Osteoblast (primary cell): ENCODE measurements at regions not wholly inside any gene's neighbourhood (a gene's known extent, or its start where the extent isn't known, plus 50 kb on each side); places are given as distances from the start of the nearest gene placed in this dataset.
A peak's percentile ranks its signal among the peaks of the same experiment; 100 is the strongest.

Experiments
- DNase-seq: peaks from one replicate; pipeline ENCODE4 v3.0.0; 2011; ENCODE audit warnings: low spot score, mixed read lengths; ENCODE audit not compliant: insufficient read length; ENCODE audit errors: missing footprints
- H2AFZ ChIP-seq: 2 replicates; pipeline ENCODE4 v1.6.0; 2011; ENCODE audit warnings: mild to moderate bottlenecking, low read length
- H3K27ac ChIP-seq: 2 replicates; pipeline ENCODE4 v1.5.1; 2011; ENCODE audit warnings: mild to moderate bottlenecking, low read depth, low read length, moderate library complexity
- H3K27me3 ChIP-seq: 2 replicates; pipeline ENCODE4 v1.6.0; 2012; ENCODE audit warnings: mild to moderate bottlenecking, control low read depth, inconsistent platforms, low read length, moderate library complexity; ENCODE audit not compliant: insufficient read depth
- H3K36me3 ChIP-seq: 2 replicates; pipeline ENCODE4 v1.5.1; 2011; ENCODE audit warnings: mild to moderate bottlenecking, low read length, control low read depth, moderate library complexity; ENCODE audit not compliant: insufficient read depth
- H3K4me1 ChIP-seq: 2 replicates; pipeline ENCODE4 v1.5.1; 2011; ENCODE audit warnings: mild to moderate bottlenecking, low read length, control low read depth, moderate library complexity; ENCODE audit not compliant: insufficient read depth
- H3K4me2 ChIP-seq: 2 replicates; pipeline ENCODE4 v1.6.0; 2011; ENCODE audit warnings: mild to moderate bottlenecking, low read length; ENCODE audit not compliant: insufficient read depth
- H3K4me3 ChIP-seq: fragments of 200-600 bp; sonication (generic); 3 replicates; pipeline ENCODE4 v1.5.1; 2012; ENCODE audit warnings: mild to moderate bottlenecking, low read length, inconsistent platforms; ENCODE audit not compliant: insufficient read depth
- H3K79me2 ChIP-seq: 2 replicates; pipeline ENCODE4 v1.6.0; 2012; ENCODE audit warnings: mild to moderate bottlenecking, low read length, control low read depth, inconsistent platforms; ENCODE audit not compliant: insufficient read depth
- H3K9me3 ChIP-seq: 2 replicates; pipeline ENCODE4 v1.5.1; 2011; ENCODE audit warnings: low read depth, low read length, control low read depth
- H4K20me1 ChIP-seq: 2 replicates; pipeline ENCODE4 v1.6.0; 2012; ENCODE audit warnings: mild to moderate bottlenecking, low read length, control low read depth; ENCODE audit not compliant: insufficient read depth
- TF ChIP-seq, protein P1 (sequence below): IDR thresholded peaks from 2 replicates; pipeline ENCODE4 v1.5.1; 2011; ENCODE audit warnings: mild to moderate bottlenecking, low read depth, low read length, moderate library complexity; ENCODE audit errors: extremely low read depth

DNA sequence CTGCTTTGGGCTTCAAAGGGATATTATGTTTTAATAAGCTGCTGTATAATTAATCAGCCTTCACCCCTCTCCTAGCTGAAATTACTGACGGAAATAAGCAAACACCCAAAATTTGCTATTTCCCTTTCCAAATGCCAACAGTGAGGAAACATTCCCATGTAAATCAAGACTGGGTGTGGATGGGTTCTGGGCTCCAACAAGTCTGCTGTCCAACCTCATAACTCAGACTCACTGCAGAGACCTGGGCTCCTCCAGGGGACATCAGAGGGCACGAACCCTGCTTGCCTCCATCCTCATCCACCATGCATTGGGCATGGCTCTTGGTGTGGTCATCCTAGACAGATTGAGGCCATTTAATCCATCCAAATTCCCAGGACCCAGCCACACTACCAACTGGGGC, 173.7 kb downstream of the C1D start:
- TF ChIP-seq, protein P1, sequence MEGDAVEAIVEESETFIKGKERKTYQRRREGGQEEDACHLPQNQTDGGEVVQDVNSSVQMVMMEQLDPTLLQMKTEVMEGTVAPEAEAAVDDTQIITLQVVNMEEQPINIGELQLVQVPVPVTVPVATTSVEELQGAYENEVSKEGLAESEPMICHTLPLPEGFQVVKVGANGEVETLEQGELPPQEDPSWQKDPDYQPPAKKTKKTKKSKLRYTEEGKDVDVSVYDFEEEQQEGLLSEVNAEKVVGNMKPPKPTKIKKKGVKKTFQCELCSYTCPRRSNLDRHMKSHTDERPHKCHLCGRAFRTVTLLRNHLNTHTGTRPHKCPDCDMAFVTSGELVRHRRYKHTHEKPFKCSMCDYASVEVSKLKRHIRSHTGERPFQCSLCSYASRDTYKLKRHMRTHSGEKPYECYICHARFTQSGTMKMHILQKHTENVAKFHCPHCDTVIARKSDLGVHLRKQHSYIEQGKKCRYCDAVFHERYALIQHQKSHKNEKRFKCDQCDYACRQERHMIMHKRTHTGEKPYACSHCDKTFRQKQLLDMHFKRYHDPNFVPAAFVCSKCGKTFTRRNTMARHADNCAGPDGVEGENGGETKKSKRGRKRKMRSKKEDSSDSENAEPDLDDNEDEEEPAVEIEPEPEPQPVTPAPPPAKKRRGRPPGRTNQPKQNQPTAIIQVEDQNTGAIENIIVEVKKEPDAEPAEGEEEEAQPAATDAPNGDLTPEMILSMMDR: no peak
- Histone ChIP-seq H3K4me1 (no peaks in the 10 kb centered on the region), H3K27ac (no peak overlapping the region), H2AFZ (no peak overlapping the region), H4K20me1 (no peaks in the 10 kb centered on the region), H3K4me3 (no peak overlapping the region), H3K27me3 (no peaks in the 10 kb centered on the region), H3K9me3 (no peaks in the 10 kb centered on the region), H3K4me2 (no peak overlapping the region), H3K79me2 (no peaks in the 10 kb centered on the region), H3K36me3 (no peaks in the 10 kb centered on the region)
- no peak for DNase-seq

DNA sequence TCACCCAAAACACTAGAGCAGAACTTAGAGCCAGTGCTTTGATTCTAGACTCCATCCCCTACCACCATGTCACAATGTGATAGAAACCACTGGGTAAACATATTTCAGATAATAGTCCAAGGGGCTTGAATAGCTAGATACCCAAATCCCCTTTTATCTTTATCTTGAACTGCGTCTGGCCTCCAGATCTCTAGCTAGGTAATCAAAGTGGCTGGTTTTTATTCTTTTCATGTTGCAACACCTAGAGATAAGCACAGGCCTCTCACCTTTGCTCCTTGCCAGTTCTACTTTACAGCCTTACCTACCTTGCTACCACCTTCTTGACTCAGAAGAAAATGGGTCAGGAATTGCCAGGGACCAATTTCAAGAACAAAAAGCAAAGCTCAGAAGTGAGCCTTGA, 171.2 kb downstream of the C1D start:
- H3K36me3 ChIP-seq: no peaks in the 10 kb centered on the region

DNA sequence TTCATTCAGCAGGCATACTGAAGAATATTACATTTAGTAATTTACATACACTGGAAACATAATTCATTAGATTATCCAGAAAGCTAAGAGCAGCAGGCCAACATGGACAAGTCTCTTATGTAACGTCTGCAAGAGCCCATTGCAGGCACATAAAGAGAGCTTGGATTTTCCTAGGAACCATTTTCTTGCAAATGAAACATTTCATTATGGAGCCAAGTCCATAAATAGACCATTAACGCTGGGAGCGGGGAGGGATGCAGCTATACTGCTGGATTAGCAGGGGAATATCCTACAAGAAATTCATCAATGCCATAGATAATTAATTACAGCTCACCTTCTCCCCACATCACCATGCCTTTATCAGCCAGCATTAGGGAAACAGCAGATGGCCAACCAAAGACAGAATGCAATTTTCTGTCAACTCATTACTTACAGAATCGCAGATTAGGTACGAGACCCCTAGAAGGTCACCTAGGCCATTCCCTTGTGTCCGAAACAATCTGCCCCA, 170.4 kb downstream of the C1D start:
- TF ChIP-seq, protein P1: no peak

More for the DNA sequence above, 171.2 kb downstream of the C1D start:
- TF ChIP-seq, protein P1: no peak
- no peak overlapping the region for H3K4me2 ChIP-seq
- no peak for DNase-seq
- no peak overlapping the region for H3K27ac ChIP-seq
- no peak overlapping the region for H2AFZ ChIP-seq
- H3K27me3 ChIP-seq: no peaks in the 10 kb centered on the region
- no peaks in the 10 kb centered on the region for H3K9me3 ChIP-seq
- H3K4me1 ChIP-seq: peaks cover 3% of the 10 kb centered on the region
- no peaks in the 10 kb centered on the region for H4K20me1 ChIP-seq
- no peak overlapping the region for H3K4me3 ChIP-seq
- no peaks in the 10 kb centered on the region for H3K79me2 ChIP-seq

DNA sequence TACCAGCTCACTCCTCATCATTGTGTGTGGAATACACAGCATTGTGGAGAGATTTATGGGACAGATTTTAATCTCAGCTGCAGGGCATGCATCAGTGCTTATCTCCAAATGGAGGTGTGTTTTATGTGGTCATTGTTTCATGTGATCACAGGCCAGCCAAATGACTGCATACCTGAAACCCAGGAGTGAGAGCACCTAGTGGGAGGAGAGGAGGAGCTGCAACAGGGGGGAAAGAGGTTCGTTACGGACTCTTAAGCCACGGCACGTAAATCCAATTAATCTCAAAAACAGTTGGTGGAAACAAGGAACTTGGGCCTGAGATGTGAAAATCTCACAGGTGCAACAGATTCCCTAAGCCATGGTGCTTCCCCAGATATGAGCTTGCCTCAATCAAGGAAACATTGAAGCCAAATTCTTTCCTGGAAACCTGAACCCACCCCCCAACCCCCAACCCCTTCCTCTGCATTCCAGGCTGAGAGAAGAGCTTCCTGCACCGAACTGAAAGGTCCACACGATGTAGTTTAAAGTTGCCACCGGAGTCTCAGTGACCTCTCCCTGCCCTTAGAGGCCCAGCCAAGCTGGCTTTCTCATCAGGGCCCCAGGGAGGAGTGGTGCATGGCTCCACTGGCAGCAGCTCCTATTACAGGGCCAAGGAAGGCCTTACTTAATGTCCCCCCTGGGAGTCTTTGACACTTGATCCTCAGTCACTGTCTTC, 167.4 kb downstream of the C1D start:
- H3K4me3 ChIP-seq: no peak overlapping the region
- no peak for DNase-seq
- H3K27me3 ChIP-seq: no peaks in the 10 kb centered on the region
- no peaks in the 10 kb centered on the region for H4K20me1 ChIP-seq
- H3K4me1 ChIP-seq: peaks cover 3% of the 10 kb centered on the region
- no peaks in the 10 kb centered on the region for H3K79me2 ChIP-seq
- H2AFZ ChIP-seq: no peak overlapping the region
- H3K9me3 ChIP-seq: no peaks in the 10 kb centered on the region
- no peaks in the 10 kb centered on the region for H3K36me3 ChIP-seq
- TF ChIP-seq, protein P1: no peak
- peak overlapping the region; percentile 12 for H3K4me2 ChIP-seq
- no peak overlapping the region for H3K27ac ChIP-seq

More for the DNA sequence above, 170.4 kb downstream of the C1D start:
- DNase-seq: no peak
- H3K9me3 ChIP-seq: no peaks in the 10 kb centered on the region
- H3K4me2 ChIP-seq: no peak overlapping the region
- no peak overlapping the region for H3K27ac ChIP-seq
- H3K4me3 ChIP-seq: no peak overlapping the region
- H3K4me1 ChIP-seq: peaks cover 3% of the 10 kb centered on the region
- no peak overlapping the region for H2AFZ ChIP-seq
- no peaks in the 10 kb centered on the region for H4K20me1 ChIP-seq
- no peaks in the 10 kb centered on the region for H3K36me3 ChIP-seq
- H3K27me3 ChIP-seq: no peaks in the 10 kb centered on the region
- H3K79me2 ChIP-seq: no peaks in the 10 kb centered on the region
